H1 (cell line): ENCODE measurements at regions not wholly inside any gene's neighbourhood (a gene's known extent, or its start where the extent isn't known, plus 50 kb on each side); places are given as distances from the start of the nearest gene placed in this dataset.

Experiments
- CTCF ChIP-seq, 3 experiments: IDR thresholded peaks; 1 replicate in 2 of 3; 2 replicates in 1 of 3; pipeline versions ENCODE4 v1.5.1 to v1.6.1; 2011; ENCODE audit warnings: low read length in 3 of 3, mild to moderate bottlenecking in 3 of 3, inconsistent platforms in 2 of 3, low read depth in 1 of 3, moderate library complexity in 1 of 3; ENCODE audit not compliant: insufficient read depth in 1 of 3; ENCODE audit errors: control extremely low read depth in 1 of 3
- GABPA ChIP-seq: IDR thresholded peaks from 2 replicates; pipeline ENCODE4 v1.6.1; 2011; ENCODE audit warnings: mild to moderate bottlenecking, low read length, moderate library complexity, borderline replicate concordance; ENCODE audit not compliant: insufficient read depth

- no peak for TF ChIP-seq GABPA
- TF ChIP-seq CTCF (IDR thresholded peaks at IDR 0.05; ENCODE audit: control extremely low read depth in 1 of 3, insufficient read depth in 1 of 3, low read depth in 1 of 3, low read length in 3 of 3), result peak in 1 of 3 experiments; percentile 19; a peak in 1 of 4 replicates
- TF ChIP-seq, all 59 proteins: peak for 2
Measured at GRCh38 chr14:61953602-61954001, 191.4 kb downstream of the SNAPC1 start (continued).
